ENCODE measurements at regions not wholly inside any gene's neighbourhood (a gene's known extent, or its start where the extent isn't known, plus 50 kb on each side); places are given as distances from the start of the nearest gene placed in this dataset.

GRCh38 chr21:21673959-21674358, 675.8 kb downstream of the NCAM2 start:
- no peak for DNase-seq (ENCODE audit: low spot score)
- H3K27ac ChIP-seq: no peak overlapping the region
- ChIA-PET POLR2A (ENCODE audit: low non-redundant PET) (interaction anchor here (0.6 kb wide), 1 partner anchor 99 kb away, joined by 3 read pairs; no protein-coding TSS in a partner anchor), CTCF (no interaction called here)
- no peak for TF ChIP-seq CTCF (conservative IDR thresholded peaks at IDR 0.05; ENCODE audit: low read depth)

DNA sequence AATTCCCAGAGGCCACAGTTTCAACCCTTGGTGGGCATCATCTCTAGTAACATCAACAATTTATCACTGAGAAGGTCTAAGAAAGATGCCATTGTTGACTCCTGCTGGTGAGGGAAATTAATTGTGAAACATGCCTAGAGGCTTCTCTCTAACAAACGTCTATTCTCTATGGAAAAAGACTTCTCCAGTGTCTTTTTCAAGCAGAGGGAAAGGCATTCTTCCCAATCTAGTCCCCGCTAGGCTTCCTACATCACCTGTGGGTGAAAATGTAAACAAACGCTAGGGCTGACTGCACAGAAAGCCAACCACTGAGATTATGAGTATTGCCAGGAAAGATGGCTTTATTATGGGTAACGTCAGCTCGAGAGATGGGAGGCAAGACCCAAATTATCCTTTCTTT, 677.4 kb downstream of the NCAM2 start:
- CTCF ChIA-PET: no interaction called here
- POLR2A ChIA-PET (ENCODE audit: low non-redundant PET): no interaction called here
- no peak for TF ChIP-seq CTCF (conservative IDR thresholded peaks at IDR 0.05; ENCODE audit: low read depth)

DNA sequence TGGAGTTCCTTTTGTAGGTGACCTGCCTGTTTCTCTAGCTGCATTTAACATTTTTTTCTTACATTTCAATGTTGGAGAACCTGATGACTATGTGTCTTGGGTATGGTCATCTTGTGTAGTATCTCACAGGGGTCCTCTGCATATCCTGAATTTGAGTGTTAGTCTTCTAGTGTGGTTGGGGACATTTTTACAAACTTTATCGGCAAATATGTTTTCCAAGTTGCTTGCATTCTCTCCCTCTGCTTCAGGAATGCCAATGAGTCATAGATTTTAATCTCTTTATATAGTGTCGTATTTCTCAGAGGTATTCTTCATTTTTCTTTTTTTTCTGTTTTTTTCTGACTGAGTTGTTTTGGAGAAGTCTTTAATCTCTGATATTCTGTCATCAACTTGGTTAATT, 684.0 kb downstream of the NCAM2 start:
- no peak for TF ChIP-seq CTCF (conservative IDR thresholded peaks at IDR 0.05; ENCODE audit: low read depth)
- no peak overlapping the region for H3K27ac ChIP-seq
- no peak for DNase-seq (ENCODE audit: low spot score)
- POLR2A ChIA-PET (ENCODE audit: low non-redundant PET): no interaction called here
- CTCF ChIA-PET: no interaction called here

More for the DNA sequence above, 677.4 kb downstream of the NCAM2 start:
- H3K27ac ChIP-seq: no peak overlapping the region
- no peak for DNase-seq (ENCODE audit: low spot score)

- H3K27ac ChIP-seq: no peak overlapping the region
- DNase-seq (ENCODE audit: low spot score): no peak
- POLR2A ChIA-PET (ENCODE audit: low non-redundant PET): no interaction called here
- CTCF ChIA-PET: interaction anchor here (0.5 kb wide), 1 partner anchor 17 kb away, joined by 3 read pairs; no protein-coding TSS in a partner anchor
- TF ChIP-seq CTCF (conservative IDR thresholded peaks at IDR 0.05; ENCODE audit: low read depth): no peak
These were observed 690.7 kb downstream of the NCAM2 start for GRCh38 chr21:21688889-21689288.

GRCh38 chr21:21690068-21690665, 692.0 kb downstream of the NCAM2 start:
- TF ChIP-seq CTCF (conservative IDR thresholded peaks at IDR 0.05; ENCODE audit: low read depth): no peak
- no peak for DNase-seq (ENCODE audit: low spot score)
- POLR2A ChIA-PET (ENCODE audit: low non-redundant PET): no interaction called here
- CTCF ChIA-PET: no interaction called here
- no peak overlapping the region for H3K27ac ChIP-seq

GRCh38 chr21:21712748-21713520, 714.7 kb downstream of the NCAM2 start:
- no peak for DNase-seq (ENCODE audit: low spot score)
- CTCF ChIA-PET: interaction anchor here (0.5 to 0.7 kb wide), 2 partner anchors 1121 to 1650 kb away, joined by 3 read pairs; no protein-coding TSS in a partner anchor
- H3K27ac ChIP-seq: no peak overlapping the region
- POLR2A ChIA-PET (ENCODE audit: low non-redundant PET): no interaction called here
- no peak for TF ChIP-seq CTCF (conservative IDR thresholded peaks at IDR 0.05; ENCODE audit: low read depth)
